ENCODE measurements at regions not wholly inside any gene's neighbourhood (a gene's known extent, or its start where the extent isn't known, plus 50 kb on each side); places are given as distances from the start of the nearest gene placed in this dataset.

GRCh38 chr15:81569286-81570080 is 195.5 kb upstream of the TMC3 start:
- TF ChIP-seq CTCF (conservative IDR thresholded peaks at IDR 0.05; ENCODE audit: low read length) (no peak), EZH2phosphoT487 (IDR thresholded peaks at IDR 0.05; ENCODE audit: borderline replicate concordance) (no peak)

All from Loucy (cell line).